Transverse colon (tissue), 4 donors: ENCODE measurements at regions not wholly inside any gene's neighbourhood (a gene's known extent, or its start where the extent isn't known, plus 50 kb on each side); places are given as distances from the start of the nearest gene placed in this dataset.

ENCODE experiments used
- DNase-seq: peaks from one replicate; pipeline ENCODE4 v3.0.0-alpha.2; 2019
- H3K27ac ChIP-seq, 4 donors: fragments of 200-600 bp; sonication (generic); 2 replicates each; pipeline ENCODE4 v1.5.1; 2016 to 2018; ENCODE audit warnings: inconsistent platforms in 4 of 4
- H3K27me3 ChIP-seq: fragments of 200-600 bp; sonication (generic); 2 replicates; pipeline ENCODE4 v1.5.1; 2017; ENCODE audit warnings: inconsistent platforms
- H3K36me3 ChIP-seq, 4 donors: fragments of 200-600 bp; sonication (generic); 2 replicates each; pipeline ENCODE4 v1.5.1; 2017 to 2019; ENCODE audit warnings: inconsistent platforms in 4 of 4
- H3K4me1 ChIP-seq, 4 donors: fragments of 200-600 bp; sonication (generic); 2 replicates each; pipeline ENCODE4 v1.5.1; 2017 to 2020; ENCODE audit warnings: inconsistent platforms in 4 of 4
- H3K4me3 ChIP-seq, 4 donors: fragments of 200-600 bp; sonication (generic); 1 replicate in 1 of 4; 2 replicates in 3 of 4; pipeline versions ENCODE4 v1.5.1 to v1.6.1; 2017 to 2019; ENCODE audit warnings: inconsistent platforms in 4 of 4
- H3K9me3 ChIP-seq, 2 donors: fragments of 200-600 bp; sonication (generic); 2 replicates each; pipeline ENCODE4 v1.5.1; 2017 to 2019; ENCODE audit warnings: inconsistent platforms in 2 of 2
- EP300 ChIP-seq: sonication (generic); formaldehyde crosslinking; IDR thresholded peaks from one replicate; pipeline ENCODE4 v1.6.1; 2017; ENCODE audit warnings: antibody characterized with exemption, low read depth
- POLR2A ChIP-seq: fragments of 450-650 bp; IDR thresholded peaks from one replicate; pipeline ENCODE4 v1.6.1; 2016; ENCODE audit warnings: antibody characterized with exemption, mild to moderate bottlenecking, moderate library complexity
- POLR2AphosphoS5 ChIP-seq, 3 donors: sonication (generic); formaldehyde crosslinking; IDR thresholded peaks; one replicate each; pipeline ENCODE4 v1.6.1; 2016; ENCODE audit warnings: antibody characterized with exemption in 3 of 3
- WGBS, 2 donors: methylation state at CpG; one replicate each; pipeline ENCODE4 v1.1.5; 2018; ENCODE audit warnings: low coverage in 1 of 2; 5-methylcytosine and 5-hydroxymethylcytosine counted together
- in situ Hi-C, 4 donors: fragments of 200-750 bp; cut with MboI; loops; one replicate each; pipeline versions ENCODE4 v1.15.0 to v1.15.1; 2017; ENCODE audit warnings: low sequenced_read_pairs in 3 of 4, low pct_ligation_motif_present in 1 of 4, low pct_unique_long_range_greater_than_20kb in 1 of 4
- intact Hi-C: fragments of 100-400 bp; cut with DNase I; formaldehyde crosslinking; loops from one replicate; pipeline ENCODE4 v1.15.1; 2023; ENCODE audit warnings: low total_unique reads
- TF ChIP-seq, protein P1 (sequence below), 5 experiments: fragments of 200-600 bp in 3 of 5; fragments of 450-650 bp in 2 of 5; sonication (generic) in 3 of 5; IDR thresholded peaks; 1 replicate in 2 of 5; 2 replicates in 3 of 5; pipeline ENCODE4 v1.5.1; 2016 to 2017; ENCODE audit warnings: antibody characterized with exemption in 5 of 5, inconsistent platforms in 3 of 5, mild to moderate bottlenecking in 2 of 5, moderate library complexity in 1 of 5

DNA sequence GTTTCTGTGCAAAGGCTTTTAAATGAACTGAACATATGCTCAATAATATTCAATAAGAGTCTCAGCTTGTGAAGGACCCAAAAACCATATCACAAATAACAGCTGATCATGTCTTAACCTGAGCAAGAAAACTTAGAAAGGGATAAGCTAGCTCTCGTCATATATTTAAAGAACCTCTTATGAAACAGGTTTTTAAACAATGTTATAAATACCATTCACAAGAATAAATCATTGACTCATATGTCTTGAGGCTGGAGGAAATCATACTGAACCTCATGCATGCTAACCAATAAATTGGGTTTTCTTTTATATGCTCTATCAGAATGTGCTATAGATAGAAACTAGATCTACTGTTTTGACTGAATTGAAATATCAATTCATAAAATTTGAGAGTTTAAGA lies 426.9 kb downstream of the NOVA1 start:
- Histone ChIP-seq H3K4me1 (no peaks in the 10 kb centered on the region), H3K4me3 (no peak overlapping the region), H3K27ac (no peak overlapping the region), H3K27me3 (no peaks in the 10 kb centered on the region), H3K9me3 (no peaks in the 10 kb centered on the region), H3K36me3 (no peaks in the 10 kb centered on the region)
- 63 to 71% methylated on average over 1 of the region's 1 CpG for WGBS, 2 donors
- in situ Hi-C loops (no loop called here), intact Hi-C loops (no loop called here)
- TF ChIP-seq POLR2A (no peak), EP300 (no peak), POLR2AphosphoS5 (IDR thresholded peaks at IDR 0.05) (no peak)
- TF ChIP-seq, protein P1, sequence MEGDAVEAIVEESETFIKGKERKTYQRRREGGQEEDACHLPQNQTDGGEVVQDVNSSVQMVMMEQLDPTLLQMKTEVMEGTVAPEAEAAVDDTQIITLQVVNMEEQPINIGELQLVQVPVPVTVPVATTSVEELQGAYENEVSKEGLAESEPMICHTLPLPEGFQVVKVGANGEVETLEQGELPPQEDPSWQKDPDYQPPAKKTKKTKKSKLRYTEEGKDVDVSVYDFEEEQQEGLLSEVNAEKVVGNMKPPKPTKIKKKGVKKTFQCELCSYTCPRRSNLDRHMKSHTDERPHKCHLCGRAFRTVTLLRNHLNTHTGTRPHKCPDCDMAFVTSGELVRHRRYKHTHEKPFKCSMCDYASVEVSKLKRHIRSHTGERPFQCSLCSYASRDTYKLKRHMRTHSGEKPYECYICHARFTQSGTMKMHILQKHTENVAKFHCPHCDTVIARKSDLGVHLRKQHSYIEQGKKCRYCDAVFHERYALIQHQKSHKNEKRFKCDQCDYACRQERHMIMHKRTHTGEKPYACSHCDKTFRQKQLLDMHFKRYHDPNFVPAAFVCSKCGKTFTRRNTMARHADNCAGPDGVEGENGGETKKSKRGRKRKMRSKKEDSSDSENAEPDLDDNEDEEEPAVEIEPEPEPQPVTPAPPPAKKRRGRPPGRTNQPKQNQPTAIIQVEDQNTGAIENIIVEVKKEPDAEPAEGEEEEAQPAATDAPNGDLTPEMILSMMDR (IDR thresholded peaks at IDR 0.05): no peak
- DNase-seq: no peak

DNA sequence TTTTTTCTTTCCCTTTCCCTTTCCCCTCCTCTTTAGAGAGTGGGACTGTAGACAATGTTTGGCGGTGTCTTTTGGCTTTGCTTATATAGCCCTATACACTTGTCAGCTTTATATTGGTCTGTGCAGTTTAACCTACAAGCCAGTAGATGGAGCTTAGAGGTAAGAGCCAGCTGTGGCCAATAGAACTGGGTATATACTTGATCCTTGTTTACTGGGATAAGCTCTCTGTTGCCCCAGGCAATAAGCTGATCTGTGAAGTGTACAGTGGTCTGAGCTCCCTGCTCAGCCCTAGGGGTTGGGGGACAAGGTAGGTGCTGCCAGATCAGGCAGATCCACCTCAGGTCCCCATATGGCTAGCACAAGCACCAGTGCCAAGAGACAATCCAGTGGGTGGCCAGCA lies 434.1 kb downstream of the NOVA1 start:
- no peak for DNase-seq
- no peaks in the 10 kb centered on the region for H3K36me3 ChIP-seq

DNA sequence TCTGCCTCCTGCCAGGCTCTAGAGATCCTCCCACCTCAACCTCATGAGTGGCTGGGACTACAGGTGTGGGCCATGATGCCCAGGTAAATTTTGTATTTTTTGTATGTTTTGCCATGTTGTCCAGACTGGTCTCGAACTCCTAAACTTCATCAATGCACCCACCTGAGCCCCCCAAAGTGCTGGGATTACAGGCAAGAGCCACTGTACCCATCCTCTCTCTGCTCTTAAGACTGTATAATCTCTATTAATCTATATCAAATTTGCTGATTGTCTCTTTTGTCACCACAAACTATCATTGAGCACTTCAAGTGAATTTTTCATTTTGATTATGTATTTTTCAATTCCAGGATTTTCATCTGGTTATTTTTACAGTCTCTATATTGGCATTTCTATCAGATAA lies 440.3 kb downstream of the NOVA1 start:
- no peak for DNase-seq
- in situ Hi-C loops: no loop called here
- Histone ChIP-seq H3K9me3 (no peaks in the 10 kb centered on the region), H3K27me3 (no peaks in the 10 kb centered on the region), H3K4me3 (no peak overlapping the region), H3K27ac (no peak overlapping the region), H3K36me3 (no peaks in the 10 kb centered on the region), H3K4me1 (no peaks in the 10 kb centered on the region)
- no peak for TF ChIP-seq POLR2AphosphoS5 (IDR thresholded peaks at IDR 0.05)
- no peak for TF ChIP-seq EP300
- TF ChIP-seq POLR2A: no peak
- TF ChIP-seq, protein P1 (IDR thresholded peaks at IDR 0.05): no peak
- 65% methylated on average over 1 of the region's 1 CpG; no CpG with 5 or more reads in 1 of the 2 donors for WGBS, 2 donors
- intact Hi-C loops: no loop called here

More for the DNA sequence above, 434.1 kb downstream of the NOVA1 start:
- intact Hi-C loops: no loop called here
- TF ChIP-seq POLR2AphosphoS5 (IDR thresholded peaks at IDR 0.05) (no peak), EP300 (no peak), POLR2A (no peak)
- TF ChIP-seq, protein P1 (IDR thresholded peaks at IDR 0.05): peak; percentile 31 to 46 (median 34)
- 26 to 60% methylated on average over 1 of the region's 1 CpG for WGBS, 2 donors
- in situ Hi-C loops: no loop called here
- Histone ChIP-seq H3K9me3 (no peaks in the 10 kb centered on the region), H3K27me3 (no peaks in the 10 kb centered on the region), H3K27ac (no peak overlapping the region), H3K4me1 (no peaks in the 10 kb centered on the region), H3K4me3 (no peak overlapping the region)

- Histone ChIP-seq H3K4me3 (no peak overlapping the region), H3K4me1 (no peaks in the 10 kb centered on the region), H3K27ac (no peak overlapping the region), H3K36me3 (no peaks in the 10 kb centered on the region), H3K9me3 (no peaks in the 10 kb centered on the region), H3K27me3 (no peaks in the 10 kb centered on the region)
- TF ChIP-seq EP300 (no peak), POLR2A (no peak), POLR2AphosphoS5 (IDR thresholded peaks at IDR 0.05) (no peak)
- TF ChIP-seq, protein P1 (IDR thresholded peaks at IDR 0.05): no peak
- DNase-seq: no peak
- in situ Hi-C loops (no loop called here), intact Hi-C loops (no loop called here)
- 20 to 69% methylated on average over 1 to 2 of the region's 2 CpGs for WGBS, 2 donors
These were observed 454.8 kb downstream of the NOVA1 start for GRCh38 chr14:26143057-26143456.
